ENCODE measurements at regions not wholly inside any gene's neighbourhood (a gene's known extent, or its start where the extent isn't known, plus 50 kb on each side); places are given as distances from the start of the nearest gene placed in this dataset.

GRCh38 chr2:78699696-78700095 lies 325.8 kb upstream of the REG3G start:
- no peak for DNase-seq (ENCODE audit: extremely low spot score in 2 of 2)
- H3K36me3 ChIP-seq, result no peaks in the 10 kb centered on the region
- no peak overlapping the region for H3K27ac ChIP-seq
- no peaks in the 10 kb centered on the region for H3K27me3 ChIP-seq
- TF ChIP-seq POLR2A (IDR thresholded peaks at IDR 0.05) (no peak), POLR2AphosphoS5 (IDR thresholded peaks at IDR 0.05; ENCODE audit: insufficient read depth in 1 of 2, low read depth in 1 of 2) (no peak), CTCF (IDR thresholded peaks at IDR 0.05) (no peak)
- no peaks in the 10 kb centered on the region for H3K9me3 ChIP-seq
- intact Hi-C loops (cut with DNase I), result no loop called here
- no peaks in the 10 kb centered on the region for H3K4me1 ChIP-seq
- no peak overlapping the region for H3K4me3 ChIP-seq

GRCh38 chr2:78701546-78701945 lies 324.0 kb upstream of the REG3G start:
- TF ChIP-seq POLR2AphosphoS5 (IDR thresholded peaks at IDR 0.05; ENCODE audit: insufficient read depth in 1 of 2, low read depth in 1 of 2) (no peak), CTCF (IDR thresholded peaks at IDR 0.05) (no peak), POLR2A (IDR thresholded peaks at IDR 0.05) (no peak)
- intact Hi-C loops (cut with DNase I), result no loop called here

GRCh38 chr2:78707776-78708386 lies 317.6 kb upstream of the REG3G start:
- H3K9me3 ChIP-seq, result no peaks in the 10 kb centered on the region
- no peaks in the 10 kb centered on the region for H3K27me3 ChIP-seq
- no peak overlapping the region for H3K27ac ChIP-seq
- intact Hi-C loops (cut with DNase I), result no loop called here
- no peak for TF ChIP-seq POLR2AphosphoS5 (IDR thresholded peaks at IDR 0.05; ENCODE audit: insufficient read depth in 1 of 2, low read depth in 1 of 2)
- DNase-seq (ENCODE audit: extremely low spot score in 2 of 2), result no peak
- no peaks in the 10 kb centered on the region for H3K4me1 ChIP-seq
- H3K4me3 ChIP-seq, result no peak overlapping the region
- no peaks in the 10 kb centered on the region for H3K36me3 ChIP-seq

More at GRCh38 chr2:78701546-78701945, 324.0 kb upstream of the REG3G start:
- no peaks in the 10 kb centered on the region for H3K27me3 ChIP-seq
- no peak for DNase-seq (ENCODE audit: extremely low spot score in 2 of 2)
- no peaks in the 10 kb centered on the region for H3K36me3 ChIP-seq
- no peaks in the 10 kb centered on the region for H3K4me1 ChIP-seq
- H3K4me3 ChIP-seq, result no peak overlapping the region
- no peaks in the 10 kb centered on the region for H3K9me3 ChIP-seq
- no peak overlapping the region for H3K27ac ChIP-seq

- no peaks in the 10 kb centered on the region for H3K4me1 ChIP-seq
- no peak overlapping the region for H3K4me3 ChIP-seq
- no peaks in the 10 kb centered on the region for H3K9me3 ChIP-seq
- H3K36me3 ChIP-seq, result no peaks in the 10 kb centered on the region
- DNase-seq (ENCODE audit: extremely low spot score in 2 of 2), result no peak
- no peaks in the 10 kb centered on the region for H3K27me3 ChIP-seq
- TF ChIP-seq POLR2AphosphoS5 (IDR thresholded peaks at IDR 0.05; ENCODE audit: insufficient read depth in 1 of 2, low read depth in 1 of 2), result no peak
- TF ChIP-seq POLR2A (IDR thresholded peaks at IDR 0.05), result no peak
- TF ChIP-seq CTCF (IDR thresholded peaks at IDR 0.05), result no peak
- intact Hi-C loops (cut with DNase I), result no loop called here
- H3K27ac ChIP-seq, result no peak overlapping the region
Observed at GRCh38 chr2:78710632-78711375, 314.7 kb upstream of the REG3G start.

- intact Hi-C loops (cut with DNase I), result no loop called here
- H3K4me3 ChIP-seq, result no peak overlapping the region
- no peaks in the 10 kb centered on the region for H3K9me3 ChIP-seq
- H3K27ac ChIP-seq, result no peak overlapping the region
- no peaks in the 10 kb centered on the region for H3K36me3 ChIP-seq
- no peaks in the 10 kb centered on the region for H3K27me3 ChIP-seq
- H3K4me1 ChIP-seq, result no peaks in the 10 kb centered on the region
- DNase-seq (ENCODE audit: extremely low spot score in 2 of 2), result no peak
- TF ChIP-seq CTCF (IDR thresholded peaks at IDR 0.05), result no peak
- TF ChIP-seq POLR2AphosphoS5 (IDR thresholded peaks at IDR 0.05; ENCODE audit: insufficient read depth in 1 of 2, low read depth in 1 of 2), result no peak
- no peak for TF ChIP-seq POLR2A (IDR thresholded peaks at IDR 0.05)
Observed at GRCh38 chr2:78715293-78715692, 310.2 kb upstream of the REG3G start.

All from vagina (tissue), 2 donors.